Osteoblast (primary cell): ENCODE measurements at regions not wholly inside any gene's neighbourhood (a gene's known extent, or its start where the extent isn't known, plus 50 kb on each side); places are given as distances from the start of the nearest gene placed in this dataset.

Source experiments
- DNase-seq: peaks from one replicate; pipeline ENCODE4 v3.0.0; 2011; ENCODE audit warnings: low spot score, mixed read lengths; ENCODE audit not compliant: insufficient read length; ENCODE audit errors: missing footprints
- H2AFZ ChIP-seq: 2 replicates; pipeline ENCODE4 v1.6.0; 2011; ENCODE audit warnings: mild to moderate bottlenecking, low read length
- H3K27ac ChIP-seq: 2 replicates; pipeline ENCODE4 v1.5.1; 2011; ENCODE audit warnings: mild to moderate bottlenecking, low read depth, low read length, moderate library complexity
- H3K27me3 ChIP-seq: 2 replicates; pipeline ENCODE4 v1.6.0; 2012; ENCODE audit warnings: mild to moderate bottlenecking, control low read depth, inconsistent platforms, low read length, moderate library complexity; ENCODE audit not compliant: insufficient read depth
- H3K36me3 ChIP-seq: 2 replicates; pipeline ENCODE4 v1.5.1; 2011; ENCODE audit warnings: mild to moderate bottlenecking, low read length, control low read depth, moderate library complexity; ENCODE audit not compliant: insufficient read depth
- H3K4me1 ChIP-seq: 2 replicates; pipeline ENCODE4 v1.5.1; 2011; ENCODE audit warnings: mild to moderate bottlenecking, low read length, control low read depth, moderate library complexity; ENCODE audit not compliant: insufficient read depth
- H3K4me2 ChIP-seq: 2 replicates; pipeline ENCODE4 v1.6.0; 2011; ENCODE audit warnings: mild to moderate bottlenecking, low read length; ENCODE audit not compliant: insufficient read depth
- H3K4me3 ChIP-seq: fragments of 200-600 bp; sonication (generic); 3 replicates; pipeline ENCODE4 v1.5.1; 2012; ENCODE audit warnings: mild to moderate bottlenecking, low read length, inconsistent platforms; ENCODE audit not compliant: insufficient read depth
- H3K79me2 ChIP-seq: 2 replicates; pipeline ENCODE4 v1.6.0; 2012; ENCODE audit warnings: mild to moderate bottlenecking, low read length, control low read depth, inconsistent platforms; ENCODE audit not compliant: insufficient read depth
- H3K9me3 ChIP-seq: 2 replicates; pipeline ENCODE4 v1.5.1; 2011; ENCODE audit warnings: low read depth, low read length, control low read depth
- H4K20me1 ChIP-seq: 2 replicates; pipeline ENCODE4 v1.6.0; 2012; ENCODE audit warnings: mild to moderate bottlenecking, low read length, control low read depth; ENCODE audit not compliant: insufficient read depth
- TF ChIP-seq, protein P1 (sequence below): IDR thresholded peaks from 2 replicates; pipeline ENCODE4 v1.5.1; 2011; ENCODE audit warnings: mild to moderate bottlenecking, low read depth, low read length, moderate library complexity; ENCODE audit errors: extremely low read depth

DNA sequence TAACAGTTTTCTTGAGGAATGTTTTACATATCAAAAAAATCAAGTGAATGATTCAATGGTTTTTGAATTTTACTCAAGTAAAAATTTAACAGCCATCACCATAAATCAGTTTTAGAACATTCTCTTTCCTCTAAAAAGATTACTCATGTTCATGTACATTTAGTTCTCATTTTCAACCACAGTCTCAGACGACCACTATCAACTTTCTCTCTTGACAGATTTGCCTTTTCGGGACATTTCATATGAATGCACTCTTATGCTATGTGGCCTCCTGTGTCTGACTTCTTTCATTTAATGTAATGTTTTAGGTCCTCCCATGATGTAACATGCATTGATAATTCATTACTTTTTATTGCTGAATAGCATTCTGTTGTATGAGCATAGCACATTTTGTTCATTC, 309.3 kb upstream of the PLSCR5 start:
- Histone ChIP-seq H3K9me3 (no peaks in the 10 kb centered on the region), H2AFZ (no peak overlapping the region), H3K4me3 (no peak overlapping the region), H3K79me2 (no peaks in the 10 kb centered on the region), H4K20me1 (no peaks in the 10 kb centered on the region), H3K4me2 (no peak overlapping the region), H3K36me3 (no peaks in the 10 kb centered on the region), H3K27ac (no peak overlapping the region), H3K4me1 (no peaks in the 10 kb centered on the region), H3K27me3 (no peaks in the 10 kb centered on the region)
- TF ChIP-seq, protein P1, sequence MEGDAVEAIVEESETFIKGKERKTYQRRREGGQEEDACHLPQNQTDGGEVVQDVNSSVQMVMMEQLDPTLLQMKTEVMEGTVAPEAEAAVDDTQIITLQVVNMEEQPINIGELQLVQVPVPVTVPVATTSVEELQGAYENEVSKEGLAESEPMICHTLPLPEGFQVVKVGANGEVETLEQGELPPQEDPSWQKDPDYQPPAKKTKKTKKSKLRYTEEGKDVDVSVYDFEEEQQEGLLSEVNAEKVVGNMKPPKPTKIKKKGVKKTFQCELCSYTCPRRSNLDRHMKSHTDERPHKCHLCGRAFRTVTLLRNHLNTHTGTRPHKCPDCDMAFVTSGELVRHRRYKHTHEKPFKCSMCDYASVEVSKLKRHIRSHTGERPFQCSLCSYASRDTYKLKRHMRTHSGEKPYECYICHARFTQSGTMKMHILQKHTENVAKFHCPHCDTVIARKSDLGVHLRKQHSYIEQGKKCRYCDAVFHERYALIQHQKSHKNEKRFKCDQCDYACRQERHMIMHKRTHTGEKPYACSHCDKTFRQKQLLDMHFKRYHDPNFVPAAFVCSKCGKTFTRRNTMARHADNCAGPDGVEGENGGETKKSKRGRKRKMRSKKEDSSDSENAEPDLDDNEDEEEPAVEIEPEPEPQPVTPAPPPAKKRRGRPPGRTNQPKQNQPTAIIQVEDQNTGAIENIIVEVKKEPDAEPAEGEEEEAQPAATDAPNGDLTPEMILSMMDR = no peak
- no peak for DNase-seq

DNA sequence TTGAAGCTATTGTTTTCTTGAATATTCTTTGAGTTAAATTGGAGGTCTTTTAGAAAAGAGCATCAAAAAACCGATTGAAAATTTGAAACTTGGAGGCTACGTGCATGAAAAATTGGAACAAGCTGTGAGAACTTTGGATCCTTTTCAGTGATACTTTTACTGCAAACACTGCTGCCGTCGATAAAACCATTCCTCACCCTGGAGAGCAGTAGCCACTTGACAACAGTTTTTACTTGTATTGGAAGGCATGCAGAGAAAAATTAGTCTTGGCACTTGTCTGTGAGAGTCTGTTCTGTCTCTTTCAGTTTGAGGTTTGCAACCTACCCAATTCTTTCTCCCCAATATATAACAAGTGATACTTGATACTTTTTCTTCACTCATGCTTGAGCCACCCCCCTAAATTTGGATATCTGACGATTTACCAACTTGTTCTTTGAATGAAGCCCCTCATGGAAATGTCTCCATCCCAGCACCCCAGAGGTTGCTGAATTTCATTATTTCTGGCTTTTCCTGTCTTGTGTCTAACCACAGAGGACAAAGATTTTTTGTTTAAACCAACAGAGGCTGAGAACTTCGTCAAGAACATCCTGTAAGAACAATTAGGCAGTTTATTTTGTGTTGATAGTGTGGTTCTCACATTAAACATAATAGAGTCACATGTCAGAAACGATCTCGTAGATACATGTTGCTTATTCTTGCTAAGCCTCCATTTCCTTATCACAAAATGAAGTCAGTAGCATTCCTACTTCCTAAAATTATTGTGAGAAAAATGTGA, 307.3 kb upstream of the PLSCR5 start:
- Histone ChIP-seq H2AFZ (peak overlapping the region; percentile 81), H3K9me3 (no peaks in the 10 kb centered on the region), H3K4me3 (peak overlapping the region; percentile 42), H3K27me3 (no peaks in the 10 kb centered on the region), H3K79me2 (no peaks in the 10 kb centered on the region), H3K36me3 (no peaks in the 10 kb centered on the region), H3K27ac (no peak overlapping the region), H4K20me1 (no peaks in the 10 kb centered on the region), H3K4me2 (peak overlapping the region; percentile 67), H3K4me1 (no peaks in the 10 kb centered on the region)
- TF ChIP-seq, protein P1 = no peak
- DNase-seq = no peak

DNA sequence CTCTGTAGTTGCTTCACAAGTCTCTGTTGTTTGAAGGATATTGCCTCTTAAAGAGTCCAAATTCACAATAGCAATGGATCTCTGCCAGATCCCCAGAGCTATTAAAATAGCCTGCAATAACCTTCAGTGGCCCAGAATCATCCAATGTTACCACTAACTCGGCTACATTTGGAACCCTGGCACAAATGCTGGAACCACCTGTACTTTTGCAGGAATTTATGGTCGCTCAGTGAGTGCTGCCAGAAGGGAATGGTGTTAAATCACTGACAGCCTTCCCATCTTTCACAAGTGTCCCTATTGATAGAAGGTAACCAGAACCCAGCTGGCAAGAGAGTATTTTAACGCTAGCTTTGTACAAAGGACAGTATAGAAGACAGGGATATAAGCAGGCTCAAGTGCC, 298.8 kb upstream of the PLSCR5 start:
- no peaks in the 10 kb centered on the region for H3K36me3 ChIP-seq
- H3K4me1 ChIP-seq = no peaks in the 10 kb centered on the region
- no peaks in the 10 kb centered on the region for H3K27me3 ChIP-seq
- no peaks in the 10 kb centered on the region for H4K20me1 ChIP-seq
- DNase-seq = no peak
- no peak overlapping the region for H3K27ac ChIP-seq
- no peaks in the 10 kb centered on the region for H3K9me3 ChIP-seq
- no peak overlapping the region for H3K4me3 ChIP-seq
- no peaks in the 10 kb centered on the region for H3K79me2 ChIP-seq
- H3K4me2 ChIP-seq = no peak overlapping the region
- TF ChIP-seq, protein P1 = no peak
- H2AFZ ChIP-seq = no peak overlapping the region

DNA sequence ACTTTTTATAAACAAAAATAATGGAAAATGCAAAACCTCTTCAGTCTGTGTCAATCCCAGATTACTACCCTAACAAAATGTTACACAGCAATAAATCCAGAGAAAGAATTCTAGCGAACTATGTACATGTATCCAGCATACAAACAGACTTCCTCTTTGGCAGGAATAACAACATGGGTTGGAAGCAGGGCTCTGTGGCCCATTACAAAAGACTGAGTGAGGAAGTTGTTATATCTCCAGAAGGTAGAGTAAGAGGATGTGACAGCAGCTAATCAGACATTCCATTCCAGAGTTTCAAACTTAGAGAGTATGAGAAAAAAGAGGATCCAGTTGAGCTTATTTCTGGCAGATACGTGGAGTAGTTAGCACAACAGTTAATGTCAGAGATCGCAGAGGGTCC, 294.0 kb upstream of the PLSCR5 start:
- no peak overlapping the region for H3K4me2 ChIP-seq

More for the DNA sequence above, 294.0 kb upstream of the PLSCR5 start:
- Histone ChIP-seq H3K27ac (no peak overlapping the region), H4K20me1 (no peaks in the 10 kb centered on the region), H3K9me3 (no peaks in the 10 kb centered on the region), H3K4me3 (no peak overlapping the region), H3K79me2 (no peaks in the 10 kb centered on the region), H3K27me3 (no peaks in the 10 kb centered on the region), H3K36me3 (no peaks in the 10 kb centered on the region), H2AFZ (no peak overlapping the region), H3K4me1 (peaks cover 14% of the 10 kb centered on the region)
- TF ChIP-seq, protein P1 = no peak
- DNase-seq = no peak
